NCI-H774 (cell line): ENCODE measurements at regions not wholly inside any gene's neighbourhood (a gene's known extent, or its start where the extent isn't known, plus 50 kb on each side); places are given as distances from the start of the nearest gene placed in this dataset.
"Not testable (repeated sequence)": the region's sequence is repeated elsewhere in the genome, so short reads cannot be mapped to it uniquely, and the experiment has no call there.

Experiments
- DNase-seq: peaks from one replicate; lab custom pipeline; 2025; lab: John Stamatoyannopoulos, UW

DNA sequence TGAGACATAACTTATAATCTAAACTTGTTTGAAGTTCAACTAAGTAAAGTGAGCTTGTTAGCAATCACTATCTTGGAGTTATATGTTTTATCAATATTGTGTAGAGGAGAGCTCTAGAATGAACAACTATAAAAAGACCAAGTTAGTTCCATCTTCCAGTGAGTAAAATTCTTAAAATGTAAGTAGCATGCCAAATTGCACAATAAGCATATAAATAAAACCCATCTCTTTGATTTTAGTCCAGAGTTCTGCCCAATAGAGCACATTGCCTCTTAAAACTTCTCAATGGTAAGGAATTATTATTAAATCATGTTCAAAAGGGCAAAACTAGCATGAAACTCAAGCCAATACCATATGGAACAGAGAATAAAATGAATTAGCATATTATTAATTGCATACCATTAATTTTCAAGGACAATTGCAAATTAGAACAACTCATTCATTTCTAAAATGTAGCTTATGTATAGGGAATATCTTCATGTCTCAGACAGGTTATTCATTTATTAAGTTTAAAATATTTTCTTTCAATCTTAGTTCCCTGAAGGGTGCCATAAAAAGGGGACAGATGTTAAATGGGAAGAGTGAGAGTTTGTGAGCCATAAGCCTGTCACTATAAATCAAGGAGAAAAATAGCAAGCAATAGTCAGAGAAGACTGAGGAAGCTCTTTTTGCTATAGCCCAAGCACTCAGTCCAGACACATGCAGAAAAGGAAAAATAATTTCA, 507.6 kb downstream of the CENPC start:
- no peak for DNase-seq

DNA sequence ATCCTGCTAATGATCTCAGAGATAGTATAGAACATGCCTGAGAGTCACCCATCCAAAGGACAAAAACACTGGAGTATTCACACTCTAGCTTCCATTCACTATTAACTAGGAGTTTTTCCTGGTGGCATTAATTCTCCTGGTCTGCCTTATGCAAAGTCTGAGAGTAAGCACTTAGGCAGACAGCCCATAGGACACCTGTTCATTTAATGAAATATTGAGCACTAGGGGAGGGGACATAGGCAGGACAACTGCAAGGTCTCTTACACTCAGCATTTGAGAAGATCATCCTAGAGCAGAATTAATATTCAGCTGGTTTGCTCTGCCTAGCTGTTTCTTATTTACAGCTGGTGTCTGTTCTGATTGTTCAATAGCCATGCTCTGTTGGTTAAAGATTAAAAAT, 508.5 kb downstream of the CENPC start:
- DNase-seq: no peak

DNA sequence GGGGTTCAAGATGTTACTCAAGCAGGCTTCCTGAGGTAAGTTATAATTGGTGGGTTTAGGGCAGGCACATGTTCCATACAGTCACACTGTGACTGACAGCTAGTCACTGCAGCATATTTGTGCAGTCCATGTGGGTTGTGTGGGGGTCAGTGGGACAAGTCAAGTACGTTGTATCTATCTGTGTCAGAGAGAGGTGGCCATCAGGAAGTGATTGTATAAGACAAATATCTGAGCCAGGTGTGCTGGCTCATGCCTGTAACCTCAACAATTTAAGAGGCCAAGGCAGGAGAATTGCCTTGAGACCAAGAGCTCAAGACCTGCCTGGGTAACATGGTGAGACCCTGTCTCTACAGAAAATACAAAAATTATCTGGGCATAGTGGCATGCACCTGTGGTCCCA, 509.3 kb downstream of the CENPC start:
- no peak for DNase-seq

DNA sequence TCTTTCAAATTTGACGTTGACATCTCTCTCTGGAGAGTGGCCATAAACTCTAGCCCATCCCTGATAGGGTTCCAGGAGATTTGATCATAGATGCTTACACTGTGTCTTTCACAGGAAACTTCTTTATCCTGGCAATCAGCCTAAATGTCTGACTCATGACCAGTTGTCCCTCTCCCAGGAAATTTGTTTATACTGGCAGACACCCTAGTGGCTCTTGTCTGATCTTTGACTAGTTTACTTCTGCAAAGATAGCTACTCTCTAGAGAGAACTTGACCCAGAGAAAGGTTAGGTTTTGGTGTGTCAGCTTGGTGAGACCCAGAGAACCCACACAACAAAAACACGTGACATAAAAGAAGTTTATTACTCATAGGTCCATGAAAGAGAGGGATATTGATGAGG, 509.8 kb downstream of the CENPC start:
- no peak for DNase-seq

DNA sequence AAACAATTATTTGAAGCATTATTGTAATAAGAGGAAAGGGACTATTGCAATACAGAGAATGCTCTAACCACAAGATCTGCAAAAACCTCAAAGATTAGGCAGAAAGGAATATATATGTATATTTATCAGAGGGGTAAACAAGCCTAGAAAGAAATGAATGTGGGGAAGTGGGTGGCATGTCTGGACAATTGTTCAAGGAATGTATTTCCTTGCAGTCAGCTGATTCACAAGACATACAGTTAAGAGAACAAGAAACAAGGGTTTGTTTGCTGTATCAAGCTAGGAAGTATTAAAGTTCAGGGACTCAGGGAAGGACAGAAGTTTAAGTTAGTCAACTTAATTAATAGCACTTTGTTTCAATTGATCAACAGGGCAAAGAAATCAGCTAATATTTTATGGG, 514.7 kb downstream of the CENPC start:
- DNase-seq: no peak

DNA sequence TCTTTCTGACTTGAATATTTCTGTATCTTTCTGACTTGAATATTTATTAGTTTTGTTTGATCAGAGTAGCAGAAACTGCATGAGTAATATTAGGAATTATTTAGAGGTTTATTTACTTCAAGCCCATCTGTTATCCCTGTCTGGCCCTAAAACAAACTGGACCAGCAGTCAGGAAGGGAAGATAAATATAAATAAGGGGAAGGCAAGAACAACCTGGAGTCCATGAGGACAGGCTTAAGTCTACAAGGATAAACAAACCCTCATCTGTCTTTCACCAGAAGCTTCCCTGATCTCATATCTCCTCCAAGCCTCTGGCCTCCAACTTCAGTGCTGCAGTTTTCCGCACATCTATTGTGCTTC, 524.9 kb downstream of the CENPC start:
- DNase-seq: no peak

DNA sequence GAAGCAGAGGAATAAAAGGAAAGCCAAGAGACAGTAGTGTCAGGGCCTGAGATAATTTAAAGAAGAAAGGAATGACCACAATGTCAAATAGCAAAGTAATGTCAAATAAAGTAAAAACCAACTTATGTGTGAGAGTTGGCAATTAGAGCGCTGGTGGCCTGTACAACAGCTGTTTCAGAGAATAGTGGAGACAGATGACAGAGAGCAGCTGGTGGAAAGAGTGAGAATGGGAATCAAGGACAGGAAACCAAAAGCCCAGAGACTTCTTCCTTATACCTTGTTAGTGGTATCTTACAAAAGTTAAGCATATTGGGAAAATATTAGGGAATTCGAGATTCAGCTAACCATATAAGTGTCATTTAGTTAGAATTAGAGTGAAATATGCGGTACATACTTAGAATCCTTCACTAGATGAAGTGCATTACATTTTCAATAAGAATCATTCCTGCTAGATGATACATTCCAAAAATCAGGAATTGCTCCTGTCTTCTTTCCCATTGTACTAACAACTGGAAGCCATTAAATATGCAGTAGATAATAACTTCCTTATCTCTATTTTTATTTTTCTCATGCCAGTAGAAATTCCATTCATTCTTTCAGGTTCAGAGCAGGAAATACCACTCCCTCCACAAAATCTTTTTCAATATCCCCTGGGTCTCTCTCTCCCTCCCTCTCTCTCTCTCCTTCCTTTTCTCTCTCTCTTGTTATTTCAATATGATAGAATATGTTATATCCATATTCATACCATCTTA, 525.4 kb downstream of the CENPC start:
- no peak for DNase-seq

DNA sequence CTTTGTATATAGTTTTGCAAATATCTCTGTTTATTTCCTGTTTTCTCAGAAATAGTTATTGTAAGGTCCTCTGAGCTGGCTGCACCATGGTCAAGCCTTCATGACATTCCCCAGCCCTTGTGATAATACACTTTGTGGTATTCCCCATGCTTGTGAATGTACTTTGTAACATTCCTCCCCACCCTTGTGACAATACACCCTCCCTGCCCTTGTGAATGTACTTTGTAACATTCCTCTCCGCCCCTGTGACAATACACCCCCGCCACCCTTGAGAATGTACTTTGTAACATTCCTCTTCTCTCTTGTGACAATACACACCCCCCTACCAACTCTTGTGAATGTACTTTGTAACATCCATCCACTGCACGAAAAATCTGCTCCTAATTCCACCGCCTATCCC, 530.7 kb downstream of the CENPC start:
- DNase-seq: no peak

DNA sequence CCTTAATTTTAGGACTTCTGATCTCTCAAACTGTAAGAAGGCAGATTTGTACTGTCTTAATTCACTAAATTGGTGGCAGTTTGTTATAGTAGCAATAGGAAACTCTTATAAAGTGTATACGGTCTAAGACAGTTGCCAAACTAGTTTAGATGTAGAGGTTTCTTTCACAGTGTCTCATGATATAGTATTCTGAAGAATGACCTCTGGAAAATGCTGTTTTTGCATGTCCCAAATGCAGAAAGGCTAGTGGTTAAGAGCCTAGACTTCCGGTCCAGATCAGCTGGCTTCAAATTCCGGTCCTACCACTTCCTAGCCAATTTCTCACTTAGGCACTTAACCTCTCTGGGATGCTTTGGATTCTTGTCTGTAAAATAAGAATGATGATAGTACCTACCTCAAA, 538.5 kb downstream of the CENPC start:
- DNase-seq: no peak

DNA sequence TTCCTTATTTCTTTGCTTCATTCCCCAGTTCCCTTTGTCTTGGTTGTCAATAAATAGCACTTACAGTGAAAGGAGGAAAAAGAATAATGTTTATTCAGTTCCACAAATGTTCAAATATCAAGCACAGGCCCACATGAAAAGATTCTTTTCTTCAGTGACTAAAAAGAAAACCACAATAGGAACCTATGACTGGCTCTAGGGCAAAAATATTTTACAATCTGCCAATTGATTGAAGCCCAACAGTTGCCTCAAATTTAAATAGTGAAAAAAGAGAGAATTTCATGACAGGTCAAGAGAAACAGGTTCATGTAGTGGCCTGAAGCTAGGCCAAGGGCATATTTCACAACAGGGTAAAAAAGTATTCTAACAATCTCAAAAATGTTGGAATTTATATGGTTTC, 553.8 kb downstream of the CENPC start:
- DNase-seq: no peak

DNA sequence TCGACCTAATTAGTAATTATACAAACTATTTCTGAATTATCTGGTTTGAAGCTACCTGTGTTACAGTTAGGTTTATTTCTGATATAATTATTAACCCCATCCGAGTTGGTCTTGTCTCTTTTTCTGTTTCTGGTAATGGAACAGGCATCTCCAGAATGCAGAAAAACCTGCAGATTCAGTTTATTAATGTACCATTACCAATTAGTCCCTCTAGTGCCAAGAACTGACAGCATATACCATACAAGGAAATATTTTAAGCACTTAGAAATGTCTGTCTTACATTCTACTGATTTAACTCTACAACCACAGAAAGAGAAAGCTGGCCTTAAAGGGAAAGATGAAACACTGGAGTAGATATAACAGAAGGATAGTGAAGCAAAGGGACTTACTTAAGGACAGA, 570.6 kb downstream of the CENPC start:
- no peak for DNase-seq

DNA sequence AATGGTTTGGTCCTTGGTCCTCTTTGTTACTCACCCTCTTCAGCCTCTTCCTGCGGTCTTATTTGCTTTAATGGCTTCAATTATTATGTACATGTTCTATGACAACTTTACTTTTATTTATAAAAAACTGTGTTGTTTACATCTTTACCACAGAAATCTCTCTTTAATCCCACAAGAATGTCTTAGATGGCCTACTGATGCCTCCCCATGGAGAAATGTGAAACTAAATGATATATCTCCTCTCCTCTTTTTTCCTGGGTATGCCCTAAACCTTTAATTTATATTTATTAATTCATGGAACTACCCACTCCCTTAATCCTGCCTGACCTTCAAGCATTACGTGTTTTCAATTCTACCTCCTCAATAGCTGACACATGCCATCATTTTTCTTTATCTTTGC, 573.2 kb downstream of the CENPC start:
- no peak for DNase-seq

DNA sequence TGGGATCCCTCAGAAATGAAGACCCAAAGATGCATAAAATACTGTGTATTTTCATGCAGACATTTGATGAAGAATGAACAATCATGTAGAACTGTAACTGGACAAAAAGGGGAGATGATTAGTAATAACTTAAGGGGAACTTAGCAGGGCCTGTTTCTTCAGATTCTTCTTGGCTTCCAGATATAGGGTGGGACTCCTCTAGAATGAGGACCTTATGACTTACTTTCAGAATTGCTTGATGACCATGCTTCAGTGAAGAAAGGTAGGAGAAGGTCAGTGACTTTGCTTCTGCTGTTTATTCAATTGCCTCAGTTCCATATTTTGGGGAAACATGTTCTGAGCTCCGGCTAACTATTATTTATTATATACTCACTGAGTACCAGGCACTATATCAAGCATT, 580.8 kb downstream of the CENPC start:
- DNase-seq: no peak

DNA sequence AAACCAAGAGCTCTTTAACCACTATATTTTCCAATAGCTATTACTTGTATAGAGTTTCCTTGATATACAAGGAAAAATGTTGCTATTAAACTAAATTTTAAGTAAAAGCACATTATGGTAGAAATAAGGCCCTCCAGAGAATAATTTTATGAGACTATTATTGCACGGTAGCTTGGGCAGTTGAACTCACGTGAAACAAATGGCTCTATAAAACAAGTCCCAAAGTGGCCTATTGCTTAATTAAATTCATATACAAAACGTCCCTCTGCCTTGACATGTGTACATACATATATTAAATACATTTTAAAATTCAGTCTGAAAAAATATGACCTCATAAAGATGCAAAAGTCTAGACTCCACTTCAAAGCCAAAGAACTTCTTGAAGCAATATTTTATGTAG, 582.2 kb downstream of the CENPC start:
- DNase-seq: no peak

DNA sequence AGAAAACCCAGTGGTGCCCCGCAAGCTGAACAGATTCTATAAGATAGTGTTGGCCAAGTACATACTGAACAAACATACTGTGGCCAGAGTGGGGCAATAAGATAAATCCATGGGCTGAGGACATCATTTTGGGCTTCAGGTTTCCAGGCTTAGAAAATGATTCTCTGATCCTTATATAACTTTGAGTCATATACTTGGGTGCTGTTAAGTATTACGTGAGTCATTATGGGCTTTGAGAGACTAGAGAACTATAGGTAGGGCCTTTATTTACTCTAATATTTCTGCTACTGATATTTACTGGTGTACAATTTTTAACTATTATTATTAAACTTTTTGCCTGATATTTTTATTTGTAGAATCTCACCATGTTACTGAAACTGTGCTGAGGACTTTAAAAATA, 586.1 kb downstream of the CENPC start:
- DNase-seq: no peak

DNA sequence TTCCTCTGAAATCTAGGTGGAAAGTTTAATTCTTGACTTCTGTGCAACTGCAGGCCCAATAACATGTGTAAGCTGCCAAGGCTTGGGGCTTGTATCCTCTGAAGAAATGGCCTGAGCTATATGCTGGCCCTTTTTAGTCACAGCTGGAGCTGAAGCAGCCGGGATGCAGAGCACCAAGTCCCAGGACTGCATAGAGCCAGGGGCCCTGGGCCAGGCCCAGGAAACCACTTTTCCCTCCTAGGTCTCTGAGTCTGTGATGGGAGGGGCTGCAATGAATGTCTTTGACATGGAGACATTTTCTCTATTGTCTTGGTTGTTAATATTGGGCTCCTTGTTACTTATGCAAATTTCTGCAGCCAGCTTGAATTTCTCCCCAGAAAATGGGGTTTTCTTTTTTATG, 588.5 kb downstream of the CENPC start:
- DNase-seq: no peak

DNA sequence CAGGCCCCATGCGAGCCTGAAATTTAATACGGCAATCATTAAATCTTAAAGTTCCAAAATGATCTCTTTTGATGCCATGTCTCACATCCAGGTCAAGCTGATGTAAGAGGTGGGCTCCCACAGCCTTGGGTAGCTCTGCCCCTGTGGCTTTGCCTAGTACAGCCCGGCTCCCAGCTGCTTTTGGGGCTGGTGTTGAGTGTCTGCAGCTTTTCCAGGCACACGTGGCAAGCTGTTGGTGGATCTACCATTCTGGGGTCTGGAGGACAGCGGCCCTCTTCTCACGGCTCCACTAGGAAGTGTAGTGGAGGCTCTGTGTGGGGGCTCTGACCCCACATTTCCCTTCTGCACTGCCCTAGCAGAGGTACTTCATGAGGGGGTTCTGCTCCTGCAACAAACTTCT, 588.9 kb downstream of the CENPC start:
- no peak for DNase-seq

DNA sequence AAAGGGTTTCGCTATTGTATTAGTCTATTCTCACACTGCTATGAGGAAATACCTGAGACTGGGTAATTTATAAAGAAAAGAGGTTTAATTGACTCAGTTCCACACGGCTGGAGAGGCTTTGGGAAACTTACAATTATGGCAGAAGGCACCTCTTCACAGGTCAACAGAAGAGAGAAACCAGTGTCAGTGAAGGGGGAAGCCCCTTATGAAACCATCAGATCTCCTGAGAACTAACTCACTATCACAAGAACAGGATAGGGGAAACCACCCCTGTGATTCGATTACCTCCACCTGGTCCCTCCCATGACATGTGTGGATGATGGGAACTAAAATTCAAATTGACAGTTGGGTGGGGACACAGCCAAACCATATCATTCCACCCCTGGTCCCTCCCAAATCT, 589.5 kb downstream of the CENPC start:
- DNase-seq: no peak

DNA sequence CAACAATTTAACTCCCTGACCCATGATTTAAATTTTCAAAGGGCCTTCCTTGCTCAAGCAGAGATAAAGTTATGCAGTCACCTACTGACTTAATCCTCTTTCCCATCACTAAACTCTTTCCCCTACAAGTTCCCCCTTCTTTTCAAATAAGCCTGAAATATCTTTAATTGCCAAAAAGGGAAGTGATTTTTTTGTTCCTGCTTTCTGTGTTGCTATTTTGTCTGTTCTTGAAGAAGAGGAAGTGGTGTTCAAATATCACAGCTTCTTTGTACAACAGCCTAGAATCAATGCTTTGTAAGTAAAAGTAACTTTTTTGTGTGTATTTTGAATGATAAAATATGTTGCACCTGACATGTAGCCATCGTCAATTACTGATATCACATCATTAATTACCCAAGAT, 595.9 kb downstream of the CENPC start:
- DNase-seq: no peak

DNA sequence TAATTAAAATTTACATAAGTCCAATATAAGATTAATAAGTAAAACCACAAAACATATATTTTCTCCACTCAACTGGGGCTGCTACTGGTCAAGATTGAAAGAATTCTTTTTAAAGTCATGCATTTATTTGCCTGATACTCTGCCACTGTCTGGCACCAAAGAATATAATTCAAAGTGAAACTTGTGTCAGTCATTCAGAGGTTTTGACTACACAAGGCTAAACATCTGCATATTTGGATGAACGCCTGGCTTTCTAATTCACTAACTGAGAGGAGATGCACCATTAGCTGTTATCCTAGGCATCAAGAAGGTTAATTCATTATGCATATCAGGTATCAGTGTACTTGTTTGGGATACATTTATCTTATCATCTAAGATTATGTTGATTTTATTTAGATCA, 598.5 kb downstream of the CENPC start:
- no peak for DNase-seq

DNA sequence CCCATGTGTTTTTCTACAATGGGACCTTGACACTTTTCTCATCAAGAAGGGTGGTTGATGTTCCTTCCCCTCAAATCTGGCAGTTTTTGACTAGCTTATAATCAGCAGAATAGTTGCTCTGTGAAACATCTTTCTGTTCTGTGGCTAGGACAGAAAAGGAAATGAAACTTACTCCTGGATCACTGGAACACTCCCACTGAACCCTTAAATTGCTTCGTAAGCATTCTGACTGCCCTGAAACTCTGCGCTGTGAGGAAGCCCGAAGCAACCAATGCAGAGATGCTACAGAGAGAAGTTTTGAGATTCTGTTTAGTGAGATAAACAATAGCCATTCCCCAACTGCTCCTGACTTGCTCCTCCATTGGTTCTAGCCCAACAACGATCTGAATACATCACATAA, 602.2 kb downstream of the CENPC start:
- no peak for DNase-seq

DNA sequence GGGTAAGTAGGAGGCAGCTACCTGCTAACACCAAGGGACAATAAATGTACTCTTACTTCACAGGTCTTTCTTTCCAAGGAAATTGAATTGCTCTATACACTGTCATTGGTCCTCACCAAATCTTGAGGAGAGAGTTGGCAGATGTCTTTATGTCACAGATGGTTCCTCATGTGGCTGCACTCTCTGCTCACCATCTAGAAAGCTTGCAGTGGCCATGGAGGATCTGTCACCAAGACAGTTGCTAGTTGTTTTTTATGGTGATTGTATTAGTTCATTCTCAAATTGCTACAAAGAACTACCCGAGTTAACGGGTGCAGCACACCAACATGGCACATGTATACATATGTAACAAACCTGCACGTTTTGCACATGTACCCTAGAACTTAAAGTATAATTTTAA, 613.3 kb downstream of the CENPC start:
- DNase-seq: not testable (repeated sequence)

DNA sequence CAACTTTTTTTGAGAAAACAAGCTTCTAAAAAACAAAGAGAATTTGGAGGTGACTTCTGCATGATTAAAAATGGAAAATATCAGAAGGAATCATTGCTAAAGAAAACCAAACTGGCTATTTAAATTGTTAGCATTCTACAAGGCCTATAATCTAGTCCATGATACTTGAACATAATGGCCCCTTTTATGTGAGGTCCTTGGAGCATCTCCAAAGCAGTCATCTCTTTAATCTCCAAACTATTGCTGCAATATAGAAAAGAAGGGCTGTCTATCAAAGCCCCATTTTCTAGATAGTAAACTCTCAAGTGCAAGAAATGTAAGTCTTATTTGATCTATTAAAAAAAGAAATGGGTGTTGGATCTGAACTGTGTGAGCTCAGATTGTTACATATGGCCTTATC, 615.1 kb downstream of the CENPC start:
- DNase-seq: no peak

DNA sequence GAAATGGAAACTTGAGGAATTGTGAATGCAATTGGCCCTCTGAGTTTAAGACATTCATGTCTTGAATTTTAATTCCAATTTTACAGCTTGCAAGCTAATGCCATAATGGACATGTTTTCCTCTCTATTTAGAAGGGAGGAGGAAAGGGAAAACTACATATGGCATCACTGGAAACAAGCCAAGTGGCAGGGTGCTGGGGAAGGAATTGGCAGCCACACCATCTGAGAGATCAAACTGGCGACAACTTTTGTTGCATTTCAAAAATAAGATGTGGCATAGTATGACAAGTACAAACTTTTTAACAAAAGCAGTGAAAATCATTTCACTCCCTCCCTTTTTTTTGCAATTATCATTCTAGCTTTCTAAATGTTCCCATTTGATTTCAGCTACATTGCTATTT, 615.6 kb downstream of the CENPC start:
- no peak for DNase-seq
